Activated CD8-positive, alpha-beta T cell treated with anti-CD3 and anti-CD28 coated beads for 36 hours (primary cell): ENCODE measurements at regions not wholly inside any gene's neighbourhood (a gene's known extent, or its start where the extent isn't known, plus 50 kb on each side); places are given as distances from the start of the nearest gene placed in this dataset.

Experiments
- ATAC-seq: fragments of 200-7000 bp; cut with Tn5 transposase; one replicate; pipeline ENCODE4 v1.10.0; 2021; ENCODE audit warnings: mild to moderate bottlenecking, moderate library complexity
- CTCF ChIA-PET: fragments of 350-600 bp; sonication (Branson Sonifier 250); formaldehyde crosslinking; loops from one replicate; lab custom pipeline; 2021; ENCODE audit warnings: antibody characterized with exemption; lab: Charles Lee
- POLR2A ChIA-PET: fragments of 350-600 bp; sonication (Branson Sonifier 250); formaldehyde crosslinking; loops from one replicate; lab custom pipeline; 2021; ENCODE audit warnings: antibody characterized with exemption; lab: Charles Lee
- DNase-seq: peaks from one replicate; pipeline ENCODE4 v3.0.0-alpha.2; 2020
- H3K27ac Mint-ChIP-seq: one replicate; pipeline ENCODE4 v1.8.0; 2021; ENCODE audit warnings: mild to moderate bottlenecking, mixed read lengths
- H3K27me3 Mint-ChIP-seq: one replicate; pipeline ENCODE4 v1.8.0; 2021; ENCODE audit warnings: mixed read lengths
- H3K36me3 Mint-ChIP-seq: one replicate; pipeline ENCODE4 v1.8.0; 2021; ENCODE audit warnings: low read depth, mixed read lengths
- H3K4me1 Mint-ChIP-seq: one replicate; pipeline ENCODE4 v1.8.0; 2021; ENCODE audit warnings: low read depth, mixed read lengths
- H3K4me3 Mint-ChIP-seq: one replicate; pipeline ENCODE4 v1.8.0; 2021; ENCODE audit warnings: mild to moderate bottlenecking, moderate library complexity, mixed read lengths
- H3K9me3 Mint-ChIP-seq: one replicate; pipeline ENCODE4 v1.8.0; 2021; ENCODE audit warnings: mixed read lengths
- CTCF ChIP-seq: fragments of 200-600 bp; IDR thresholded peaks from one replicate; pipeline ENCODE4 v1.8.0; 2022; ENCODE audit warnings: antibody characterized with exemption, mild to moderate bottlenecking
- intact Hi-C: fragments of 100-400 bp; cut with micrococcal nuclease; formaldehyde crosslinking; loops from one replicate; pipeline ENCODE4 v1.10.0; 2022

- CTCF ChIA-PET, result no interaction called here
Observed at GRCh38 chr10:78450807-78451485, 417.3 kb downstream of the RPS24 start.

DNA sequence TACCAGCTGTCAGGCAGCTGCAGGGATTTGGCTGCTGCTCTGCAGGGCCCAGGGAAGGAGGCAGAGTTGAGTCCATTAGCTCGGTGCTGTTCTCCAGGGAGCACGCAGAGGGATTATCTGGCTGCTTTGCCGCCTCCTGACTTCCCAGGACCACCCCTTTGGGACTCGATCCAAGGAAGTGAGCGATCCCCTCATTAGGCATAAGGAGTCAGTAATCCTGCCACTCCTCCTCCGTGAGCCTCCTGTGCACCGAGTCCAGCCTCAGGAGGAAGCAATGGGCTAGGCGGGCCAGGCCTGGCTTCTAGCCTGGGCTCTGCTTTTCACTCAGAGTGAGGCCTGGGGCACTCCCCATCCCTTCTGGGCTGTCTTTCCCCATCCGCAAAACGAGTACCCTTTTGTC lies 417.9 kb downstream of the RPS24 start:
- ATAC-seq, result no peak
- DNase-seq, result no peak
- no peaks in the 10 kb centered on the region for H3K9me3 Mint-ChIP-seq
- no peak for TF ChIP-seq CTCF
- H3K36me3 Mint-ChIP-seq, result no peaks in the 10 kb centered on the region
- H3K4me1 Mint-ChIP-seq, result no peaks in the 10 kb centered on the region
- POLR2A ChIA-PET, result no interaction called here
- no peak overlapping the region for H3K27ac Mint-ChIP-seq
- CTCF ChIA-PET, result no interaction called here
- intact Hi-C loops, result no loop called here
- H3K4me3 Mint-ChIP-seq, result no peak overlapping the region
- peaks cover 5% of the 10 kb centered on the region for H3K27me3 Mint-ChIP-seq

More at GRCh38 chr10:78450807-78451485, 417.3 kb downstream of the RPS24 start:
- no peak for TF ChIP-seq CTCF
- POLR2A ChIA-PET, result no interaction called here
- Mint-ChIP-seq H3K36me3 (no peaks in the 10 kb centered on the region), H3K27ac (no peak overlapping the region), H3K27me3 (peaks cover 5% of the 10 kb centered on the region), H3K4me1 (no peaks in the 10 kb centered on the region), H3K9me3 (no peaks in the 10 kb centered on the region), H3K4me3 (no peak overlapping the region)
- DNase-seq (no peak), ATAC-seq (no peak)
- intact Hi-C loops, result no loop called here

DNA sequence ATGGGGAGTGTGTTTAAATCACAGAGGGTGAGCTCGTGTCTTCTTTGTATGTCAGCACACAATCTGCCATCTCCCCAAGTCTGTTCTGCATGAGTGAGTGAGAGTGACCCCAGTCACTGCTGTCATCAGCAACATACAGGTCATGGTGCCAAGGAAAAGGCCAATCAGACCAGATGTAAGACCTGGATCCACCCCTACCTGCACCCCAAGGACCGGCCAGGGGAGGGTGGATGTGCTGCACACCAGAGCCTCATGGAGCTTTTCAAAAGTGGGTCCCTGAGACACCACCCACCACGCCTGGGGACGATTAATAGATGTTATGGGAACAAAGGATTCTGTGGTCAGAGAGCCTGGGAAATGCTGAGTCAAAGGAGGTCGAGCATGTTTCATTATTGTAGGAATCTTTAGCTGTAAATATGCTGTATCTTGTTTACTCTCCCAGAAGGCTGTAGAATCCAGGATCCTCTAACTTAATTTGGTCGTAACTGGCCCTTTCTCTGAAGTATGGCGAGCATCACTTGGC lies 420.5 kb downstream of the RPS24 start:
- ChIA-PET CTCF (interaction anchor here (1.2 kb wide), 1 partner anchor 407 kb away, joined by 3 read pairs; no protein-coding TSS in a partner anchor), POLR2A (interaction anchor here (0.5 kb wide), 1 partner anchor 14 kb away, joined by 3 read pairs; no protein-coding TSS in a partner anchor)
- Mint-ChIP-seq H3K27ac (no peak overlapping the region), H3K4me1 (no peaks in the 10 kb centered on the region), H3K4me3 (no peak overlapping the region), H3K36me3 (no peaks in the 10 kb centered on the region), H3K27me3 (peaks cover 3% of the 10 kb centered on the region), H3K9me3 (no peaks in the 10 kb centered on the region)
- ATAC-seq (no peak), DNase-seq (no peak)
- TF ChIP-seq CTCF, result no peak
- intact Hi-C loops, result no loop called here

GRCh38 chr10:78455236-78455635 lies 421.6 kb downstream of the RPS24 start:
- intact Hi-C loops, result no loop called here
- ChIA-PET CTCF (interaction anchor here (1.2 kb wide), 1 partner anchor 408 kb away, joined by 3 read pairs; no protein-coding TSS in a partner anchor), POLR2A (no interaction called here)
- Mint-ChIP-seq H3K27me3 (peaks cover 3% of the 10 kb centered on the region), H3K27ac (no peak overlapping the region), H3K36me3 (no peaks in the 10 kb centered on the region), H3K4me3 (no peak overlapping the region), H3K9me3 (no peaks in the 10 kb centered on the region), H3K4me1 (no peaks in the 10 kb centered on the region)
- ATAC-seq (no peak), DNase-seq (no peak)
- TF ChIP-seq CTCF, result no peak

DNA sequence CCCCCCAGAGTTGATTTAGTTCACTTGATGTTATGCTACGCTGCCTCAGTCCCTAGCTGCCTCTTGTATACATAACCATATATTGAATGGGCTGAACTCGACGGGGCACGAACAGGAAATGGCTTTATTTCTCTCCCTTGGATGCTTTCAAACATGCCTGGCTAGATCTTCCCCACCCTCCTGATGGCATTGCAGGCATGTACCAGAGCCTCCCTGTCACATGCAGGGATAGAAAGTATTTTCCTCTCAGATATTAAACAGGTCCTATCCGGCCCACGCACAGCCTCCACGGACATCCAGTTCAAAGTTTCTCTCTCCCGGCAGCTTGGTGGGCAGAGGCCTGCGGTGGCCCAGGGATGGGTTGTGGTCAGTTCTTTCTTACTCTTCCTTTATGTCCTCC lies 422.1 kb downstream of the RPS24 start:
- no peak for TF ChIP-seq CTCF
- ATAC-seq (no peak), DNase-seq (no peak)
- CTCF ChIA-PET, result no interaction called here
- Mint-ChIP-seq H3K27ac (no peak overlapping the region), H3K36me3 (no peaks in the 10 kb centered on the region), H3K4me1 (no peaks in the 10 kb centered on the region), H3K9me3 (no peaks in the 10 kb centered on the region), H3K27me3 (peaks cover 3% of the 10 kb centered on the region), H3K4me3 (no peak overlapping the region)
- POLR2A ChIA-PET, result no interaction called here
- intact Hi-C loops, result no loop called here
